OCI-LY1 (cell line): ENCODE measurements at regions not wholly inside any gene's neighbourhood (a gene's known extent, or its start where the extent isn't known, plus 50 kb on each side); places are given as distances from the start of the nearest gene placed in this dataset.

Experiments
- EZH2 ChIP-seq: fragments of 200-600 bp; sonication (generic), shearing (Covaris generic); IDR thresholded peaks from 2 replicates; pipeline ENCODE4 v1.8.0; 2017; ENCODE audit warnings: borderline replicate concordance, mixed run types, mild to moderate bottlenecking, antibody characterized with exemption, low read length, moderate library complexity, mixed read lengths
- TF ChIP-seq, protein P1 (sequence below): fragments of 200-600 bp; sonication (generic), shearing (Covaris generic); IDR thresholded peaks from 2 replicates; pipeline ENCODE4 v1.5.1; 2017; ENCODE audit warnings: mild to moderate bottlenecking, antibody characterized with exemption, low read length, moderate library complexity, mixed read lengths

DNA sequence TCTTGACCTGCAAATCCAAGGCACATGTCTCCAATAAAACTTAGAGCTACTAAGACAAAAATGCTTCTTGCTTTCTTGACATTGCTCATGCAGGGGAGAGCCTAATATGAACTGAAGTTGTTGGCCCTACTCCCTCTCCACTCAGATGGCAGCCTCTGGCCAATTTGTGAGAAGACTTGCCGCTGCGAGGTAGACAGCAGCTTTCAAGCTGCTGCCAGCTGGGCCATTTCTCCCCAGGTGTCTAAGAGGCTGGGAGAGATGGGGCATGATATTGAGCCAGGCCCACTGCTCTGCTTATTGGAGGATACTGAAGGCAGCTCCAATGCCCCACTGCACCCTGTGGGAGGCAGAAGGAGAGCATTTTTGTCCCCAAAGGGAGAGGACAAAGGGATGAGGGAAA lies 380.5 kb downstream of the RASEF start:
- TF ChIP-seq, protein P1, sequence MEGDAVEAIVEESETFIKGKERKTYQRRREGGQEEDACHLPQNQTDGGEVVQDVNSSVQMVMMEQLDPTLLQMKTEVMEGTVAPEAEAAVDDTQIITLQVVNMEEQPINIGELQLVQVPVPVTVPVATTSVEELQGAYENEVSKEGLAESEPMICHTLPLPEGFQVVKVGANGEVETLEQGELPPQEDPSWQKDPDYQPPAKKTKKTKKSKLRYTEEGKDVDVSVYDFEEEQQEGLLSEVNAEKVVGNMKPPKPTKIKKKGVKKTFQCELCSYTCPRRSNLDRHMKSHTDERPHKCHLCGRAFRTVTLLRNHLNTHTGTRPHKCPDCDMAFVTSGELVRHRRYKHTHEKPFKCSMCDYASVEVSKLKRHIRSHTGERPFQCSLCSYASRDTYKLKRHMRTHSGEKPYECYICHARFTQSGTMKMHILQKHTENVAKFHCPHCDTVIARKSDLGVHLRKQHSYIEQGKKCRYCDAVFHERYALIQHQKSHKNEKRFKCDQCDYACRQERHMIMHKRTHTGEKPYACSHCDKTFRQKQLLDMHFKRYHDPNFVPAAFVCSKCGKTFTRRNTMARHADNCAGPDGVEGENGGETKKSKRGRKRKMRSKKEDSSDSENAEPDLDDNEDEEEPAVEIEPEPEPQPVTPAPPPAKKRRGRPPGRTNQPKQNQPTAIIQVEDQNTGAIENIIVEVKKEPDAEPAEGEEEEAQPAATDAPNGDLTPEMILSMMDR, result no peak
- no peak for TF ChIP-seq EZH2
